Stimulated activated naive CD8-positive, alpha-beta T cell treated with anti-CD3 and anti-CD28 coated beads, Interleukin-15, amount 100 ng/mL, for 72 hours (primary cell): ENCODE measurements at regions not wholly inside any gene's neighbourhood (a gene's known extent, or its start where the extent isn't known, plus 50 kb on each side); places are given as distances from the start of the nearest gene placed in this dataset.

ENCODE experiments used
- ATAC-seq: fragments of 150-1000 bp; cut with Tn5 transposase; 2 replicates; pipeline ENCODE4 v1.10.0; 2021; ENCODE audit warnings: mild to moderate bottlenecking, moderate library complexity
- DNase-seq, 2 donors: peaks; one replicate each; pipeline ENCODE4 v3.0.0; 2021 to 2022
- H3K27ac Mint-ChIP-seq, 2 donors: one replicate each; pipeline ENCODE4 v1.8.0; 2022; ENCODE audit warnings: mild to moderate bottlenecking in 2 of 2, mixed read lengths in 2 of 2, moderate library complexity in 2 of 2
- H3K27me3 Mint-ChIP-seq: one replicate; pipeline ENCODE4 v1.8.0; 2022; ENCODE audit warnings: mixed read lengths
- H3K4me1 Mint-ChIP-seq: one replicate; pipeline ENCODE4 v1.8.0; 2022; ENCODE audit warnings: mild to moderate bottlenecking, mixed read lengths
- H3K4me3 Mint-ChIP-seq, 2 donors: one replicate each; pipeline ENCODE4 v1.8.0; 2022; ENCODE audit warnings: mild to moderate bottlenecking in 2 of 2, mixed read lengths in 2 of 2, moderate library complexity in 1 of 2
- H3K9me3 Mint-ChIP-seq, 2 donors: one replicate each; pipeline ENCODE4 v1.8.0; 2022; ENCODE audit warnings: mixed read lengths in 2 of 2

- Mint-ChIP-seq H3K4me3 (no peak overlapping the region), H3K27me3 (no peaks in the 10 kb centered on the region), H3K4me1 (no peaks in the 10 kb centered on the region), H3K27ac (no peak overlapping the region), H3K9me3 (peaks cover 0 to 10% of the 10 kb centered on the region in 2 donors)
- no peak for ATAC-seq
- no peak for DNase-seq
These were observed 371.2 kb upstream of the ROBO2 start for GRCh38 chr3:76668653-76669052.

- ATAC-seq, result no peak
- DNase-seq, result no peak
- Mint-ChIP-seq H3K27ac (no peak overlapping the region), H3K27me3 (no peaks in the 10 kb centered on the region), H3K4me1 (no peaks in the 10 kb centered on the region), H3K4me3 (no peak overlapping the region), H3K9me3 (peaks cover 0 to 10% of the 10 kb centered on the region in 2 donors)
These were observed 370.6 kb upstream of the ROBO2 start for GRCh38 chr3:76669322-76669721.

- Mint-ChIP-seq H3K4me1 (no peaks in the 10 kb centered on the region), H3K27ac (no peak overlapping the region)
These were observed 366.7 kb upstream of the ROBO2 start for GRCh38 chr3:76673171-76673570.

GRCh38 chr3:76679541-76679940 is 360.4 kb upstream of the ROBO2 start:
- H3K9me3 Mint-ChIP-seq, result peaks cover 9 to 11% of the 10 kb centered on the region in 2 donors
- H3K27me3 Mint-ChIP-seq, result no peaks in the 10 kb centered on the region
- no peaks in the 10 kb centered on the region for H3K4me1 Mint-ChIP-seq
- H3K27ac Mint-ChIP-seq, result no peak overlapping the region
- DNase-seq (no peak), ATAC-seq (no peak)
- H3K4me3 Mint-ChIP-seq, result no peak overlapping the region

More at GRCh38 chr3:76673171-76673570, 366.7 kb upstream of the ROBO2 start:
- Mint-ChIP-seq H3K27me3 (no peaks in the 10 kb centered on the region), H3K9me3 (peaks cover 0 to 5% of the 10 kb centered on the region in 2 donors), H3K4me3 (no peak overlapping the region)
- DNase-seq (no peak), ATAC-seq (no peak)

- Mint-ChIP-seq H3K9me3 (peaks cover 9 to 11% of the 10 kb centered on the region in 2 donors), H3K4me3 (no peak overlapping the region), H3K27ac (no peak overlapping the region), H3K27me3 (no peaks in the 10 kb centered on the region), H3K4me1 (no peaks in the 10 kb centered on the region)
- DNase-seq (no peak), ATAC-seq (no peak)
These were observed 356.6 kb upstream of the ROBO2 start for GRCh38 chr3:76683256-76683655.

- Mint-ChIP-seq H3K27ac (no peak overlapping the region), H3K4me1 (no peaks in the 10 kb centered on the region), H3K27me3 (no peaks in the 10 kb centered on the region), H3K4me3 (no peak overlapping the region), H3K9me3 (peaks cover 9 to 11% of the 10 kb centered on the region in 2 donors)
- no peak for ATAC-seq
- DNase-seq, result no peak
These were observed 355.0 kb upstream of the ROBO2 start for GRCh38 chr3:76684946-76685345.

- Mint-ChIP-seq H3K4me3 (no peak overlapping the region), H3K27me3 (no peaks in the 10 kb centered on the region), H3K4me1 (no peaks in the 10 kb centered on the region), H3K9me3 (peaks cover 9 to 11% of the 10 kb centered on the region in 2 donors), H3K27ac (no peak overlapping the region)
- DNase-seq, result no peak
- ATAC-seq, result no peak
These were observed 354.0 kb upstream of the ROBO2 start for GRCh38 chr3:76685858-76686257.

- no peak for DNase-seq
- peak overlapping the region in 1 of 2 donors; percentile 91 for H3K27ac Mint-ChIP-seq
- ATAC-seq, result no peak
- H3K4me3 Mint-ChIP-seq, result no peak overlapping the region
- H3K9me3 Mint-ChIP-seq, result peaks cover 11% of the 10 kb centered on the region in 2 donors
- no peaks in the 10 kb centered on the region for H3K27me3 Mint-ChIP-seq
- H3K4me1 Mint-ChIP-seq, result no peaks in the 10 kb centered on the region
These were observed 352.9 kb upstream of the ROBO2 start for GRCh38 chr3:76687019-76687418.

GRCh38 chr3:76694063-76694462 is 345.8 kb upstream of the ROBO2 start:
- peaks cover 12 to 15% of the 10 kb centered on the region in 2 donors for H3K9me3 Mint-ChIP-seq
- ATAC-seq (no peak), DNase-seq (no peak)
- H3K27me3 Mint-ChIP-seq, result no peaks in the 10 kb centered on the region
- H3K4me1 Mint-ChIP-seq, result no peaks in the 10 kb centered on the region
- H3K4me3 Mint-ChIP-seq, result no peak overlapping the region
- no peak overlapping the region for H3K27ac Mint-ChIP-seq

GRCh38 chr3:76698136-76698706 is 341.7 kb upstream of the ROBO2 start:
- no peaks in the 10 kb centered on the region for H3K27me3 Mint-ChIP-seq
- no peak overlapping the region for H3K4me3 Mint-ChIP-seq
- H3K4me1 Mint-ChIP-seq, result no peaks in the 10 kb centered on the region
- peaks cover 8 to 21% of the 10 kb centered on the region in 2 donors for H3K9me3 Mint-ChIP-seq
- ATAC-seq (no peak), DNase-seq (no peak)
- H3K27ac Mint-ChIP-seq, result no peak overlapping the region

- no peaks in the 10 kb centered on the region for H3K27me3 Mint-ChIP-seq
- H3K9me3 Mint-ChIP-seq, result peaks cover 15 to 21% of the 10 kb centered on the region in 2 donors
- DNase-seq, result no peak
- no peak overlapping the region for H3K27ac Mint-ChIP-seq
- H3K4me1 Mint-ChIP-seq, result no peaks in the 10 kb centered on the region
- no peak overlapping the region for H3K4me3 Mint-ChIP-seq
- ATAC-seq, result no peak
These were observed 340.1 kb upstream of the ROBO2 start for GRCh38 chr3:76699846-76700245.

GRCh38 chr3:76700323-76700722 is 339.6 kb upstream of the ROBO2 start:
- no peak for ATAC-seq
- no peaks in the 10 kb centered on the region for H3K27me3 Mint-ChIP-seq
- H3K4me3 Mint-ChIP-seq, result no peak overlapping the region
- peaks cover 15 to 21% of the 10 kb centered on the region in 2 donors for H3K9me3 Mint-ChIP-seq
- H3K27ac Mint-ChIP-seq, result no peak overlapping the region
- DNase-seq, result no peak
- H3K4me1 Mint-ChIP-seq, result no peaks in the 10 kb centered on the region

GRCh38 chr3:76702676-76703075 is 337.2 kb upstream of the ROBO2 start:
- no peak overlapping the region for H3K27ac Mint-ChIP-seq
- no peaks in the 10 kb centered on the region for H3K27me3 Mint-ChIP-seq
- DNase-seq, result no peak
- H3K4me1 Mint-ChIP-seq, result no peaks in the 10 kb centered on the region
- H3K9me3 Mint-ChIP-seq, result peaks cover 15 to 21% of the 10 kb centered on the region in 2 donors
- H3K4me3 Mint-ChIP-seq, result no peak overlapping the region
- no peak for ATAC-seq

- Mint-ChIP-seq H3K4me3 (no peak overlapping the region), H3K27me3 (no peaks in the 10 kb centered on the region), H3K9me3 (peaks cover 0 to 12% of the 10 kb centered on the region in 2 donors), H3K27ac (no peak overlapping the region), H3K4me1 (no peaks in the 10 kb centered on the region)
- DNase-seq, result no peak
- no peak for ATAC-seq
These were observed 324.5 kb upstream of the ROBO2 start for GRCh38 chr3:76715426-76715825.

- DNase-seq, result no peak
- Mint-ChIP-seq H3K27ac (no peak overlapping the region), H3K4me1 (no peaks in the 10 kb centered on the region), H3K4me3 (no peak overlapping the region), H3K27me3 (no peaks in the 10 kb centered on the region), H3K9me3 (peaks cover 7 to 18% of the 10 kb centered on the region in 2 donors)
- ATAC-seq, result no peak
These were observed 316.5 kb upstream of the ROBO2 start for GRCh38 chr3:76723366-76723765.

GRCh38 chr3:76724075-76724474 is 315.8 kb upstream of the ROBO2 start:
- no peaks in the 10 kb centered on the region for H3K27me3 Mint-ChIP-seq
- no peak for DNase-seq
- H3K27ac Mint-ChIP-seq, result peak overlapping the region in 1 of 2 donors; percentile 75
- H3K4me1 Mint-ChIP-seq, result no peaks in the 10 kb centered on the region
- ATAC-seq, result no peak
- H3K9me3 Mint-ChIP-seq, result peaks cover 7 to 18% of the 10 kb centered on the region in 2 donors
- no peak overlapping the region for H3K4me3 Mint-ChIP-seq

GRCh38 chr3:76724706-76725105 is 315.2 kb upstream of the ROBO2 start:
- Mint-ChIP-seq H3K4me3 (no peak overlapping the region), H3K27me3 (no peaks in the 10 kb centered on the region), H3K9me3 (peaks cover 7 to 18% of the 10 kb centered on the region in 2 donors), H3K27ac (no peak overlapping the region), H3K4me1 (no peaks in the 10 kb centered on the region)
- DNase-seq (no peak), ATAC-seq (no peak)
